ENCODE measurements at regions not wholly inside any gene's neighbourhood (a gene's known extent, or its start where the extent isn't known, plus 50 kb on each side); places are given as distances from the start of the nearest gene placed in this dataset.

- no peak for TF ChIP-seq ATF3 (IDR thresholded peaks at IDR 0.05)
Observed at GRCh38 chr1:112807999-112808398, 92.9 kb upstream of the PPM1J start (continued).

- no peak for DNase-seq (ENCODE audit: low spot score)
- H3K27ac ChIP-seq (ENCODE audit: low read depth in 1 of 2, low read length in 2 of 2): no peak overlapping the region
- no peak overlapping the region for H3K4me3 ChIP-seq (ENCODE audit: low read depth in 1 of 3, low read length in 3 of 3)
- peaks cover 0 to 10% (median 3%) of the 10 kb centered on the region in 4 donors for H3K4me1 ChIP-seq (ENCODE audit: control insufficient read depth in 4 of 4, insufficient read depth in 4 of 4, low read length in 3 of 4)
- H3K9me3 ChIP-seq (ENCODE audit: control insufficient read depth in 4 of 4, low read length in 3 of 4): no peaks in the 10 kb centered on the region
- no peak overlapping the region for H3K9ac ChIP-seq (ENCODE audit: low read depth in 1 of 2, low read length in 2 of 2)
- no peak for TF ChIP-seq SP1 (IDR thresholded peaks at IDR 0.05)
- no peak for TF ChIP-seq CTCF (IDR thresholded peaks at IDR 0.05; ENCODE audit: low read depth, low read length, missing input control)
- TF ChIP-seq REST (IDR thresholded peaks at IDR 0.05): no peak
- no peak for TF ChIP-seq RXRA (IDR thresholded peaks at IDR 0.05)
- no peak for TF ChIP-seq ATF3 (IDR thresholded peaks at IDR 0.05)
- TF ChIP-seq MAX (IDR thresholded peaks at IDR 0.05): no peak
- no peak for TF ChIP-seq FOXA1 (IDR thresholded peaks at IDR 0.05)
- no peak for TF ChIP-seq FOXA2 (IDR thresholded peaks at IDR 0.05)
- no peak for TF ChIP-seq YY1 (IDR thresholded peaks at IDR 0.05)
- TF ChIP-seq RAD21 (IDR thresholded peaks at IDR 0.05): no peak
- TF ChIP-seq JUND (IDR thresholded peaks at IDR 0.05): no peak
- TF ChIP-seq HNF4G (IDR thresholded peaks at IDR 0.05): no peak
- no peak for TF ChIP-seq HNF4A (conservative IDR thresholded peaks at IDR 0.05)
- TF ChIP-seq NR2F2 (IDR thresholded peaks at IDR 0.05): no peak
- TF ChIP-seq ZBTB33 (IDR thresholded peaks at IDR 0.05): no peak
- WGBS: 92% methylated on average over 6 of the region's 6 CpGs
- no peaks in the 10 kb centered on the region for H3K27me3 ChIP-seq (ENCODE audit: control insufficient read depth in 4 of 4, insufficient read depth in 4 of 4, low read length in 3 of 4)
- H3K36me3 ChIP-seq (ENCODE audit: control insufficient read depth in 4 of 4, insufficient read depth in 3 of 4, low read depth in 1 of 4, low read length in 3 of 4): no peaks in the 10 kb centered on the region
Observed at GRCh38 chr1:112807117-112807516, 92.0 kb upstream of the PPM1J start.
